ENCODE measurements at regions not wholly inside any gene's neighbourhood (a gene's known extent, or its start where the extent isn't known, plus 50 kb on each side); places are given as distances from the start of the nearest gene placed in this dataset.

GRCh38 chr5:175357995-175358394 lies 86.0 kb downstream of the DRD1 start:
- no peak for TF ChIP-seq CTCF (IDR thresholded peaks at IDR 0.05; ENCODE audit: insufficient read depth in 1 of 2, low read depth in 1 of 2, low read length in 1 of 2, severe bottlenecking in 1 of 2, unreplicated experiment in 1 of 2)
- no peak overlapping the region for H3K4me3 ChIP-seq (ENCODE audit: low read depth, low read length)
- DNase-seq = no peak
- H3K27me3 Mint-ChIP-seq (ENCODE audit: insufficient read depth, unreplicated experiment) = no peaks in the 10 kb centered on the region
- ChIA-PET CTCF (no interaction called here), POLR2A (no interaction called here)
- H3K27ac Mint-ChIP-seq (ENCODE audit: unreplicated experiment) = no peak overlapping the region
- H3K4me1 Mint-ChIP-seq (ENCODE audit: low read depth, unreplicated experiment) = peaks cover 7% of the 10 kb centered on the region
- no peak overlapping the region for H3K4me3 Mint-ChIP-seq (ENCODE audit: unreplicated experiment)
- no peaks in the 10 kb centered on the region for H3K27me3 ChIP-seq (replicated peaks; ENCODE audit: control insufficient read depth, insufficient read depth, low read length)
- no peaks in the 10 kb centered on the region for H3K36me3 Mint-ChIP-seq (ENCODE audit: insufficient read depth, unreplicated experiment)
- BruUV-seq (replicated peaks) = no TSS peak
- intact Hi-C loops (cut with micrococcal nuclease; ENCODE audit: unreplicated experiment) = no loop called here
- no peaks in the 10 kb centered on the region for H3K36me3 ChIP-seq (ENCODE audit: control insufficient read depth, insufficient read depth, low read length)
- no peaks in the 10 kb centered on the region for H3K9me3 ChIP-seq
- H3K9me3 Mint-ChIP-seq (ENCODE audit: unreplicated experiment) = no peaks in the 10 kb centered on the region
- H3K4me1 ChIP-seq = peaks cover 7% of the 10 kb centered on the region; the same call in 1 of the 2 replicates

GRCh38 chr5:175356428-175356827 lies 87.6 kb downstream of the DRD1 start:
- intact Hi-C loops (cut with micrococcal nuclease; ENCODE audit: unreplicated experiment) = no loop called here
- Mint-ChIP-seq H3K27ac (ENCODE audit: unreplicated experiment) (peak overlapping the region; percentile 3), H3K9me3 (ENCODE audit: unreplicated experiment) (no peaks in the 10 kb centered on the region), H3K4me1 (ENCODE audit: low read depth, unreplicated experiment) (peaks cover 7% of the 10 kb centered on the region), H3K27me3 (ENCODE audit: insufficient read depth, unreplicated experiment) (no peaks in the 10 kb centered on the region), H3K36me3 (ENCODE audit: insufficient read depth, unreplicated experiment) (no peaks in the 10 kb centered on the region), H3K4me3 (ENCODE audit: unreplicated experiment) (no peak overlapping the region)
- no TSS peak for BruUV-seq (replicated peaks)
- POLR2A ChIA-PET = no interaction called here
- CTCF ChIA-PET = no interaction called here
- DNase-seq = no peak
- H3K36me3 ChIP-seq (ENCODE audit: control insufficient read depth, insufficient read depth, low read length) = no peaks in the 10 kb centered on the region
- no peaks in the 10 kb centered on the region for H3K9me3 ChIP-seq
- H3K4me3 ChIP-seq (ENCODE audit: low read depth, low read length) = no peak overlapping the region
- peaks cover 7% of the 10 kb centered on the region; the same call in 1 of the 2 replicates for H3K4me1 ChIP-seq
- no peaks in the 10 kb centered on the region for H3K27me3 ChIP-seq (replicated peaks; ENCODE audit: control insufficient read depth, insufficient read depth, low read length)
- TF ChIP-seq CTCF (IDR thresholded peaks at IDR 0.05; ENCODE audit: insufficient read depth in 1 of 2, low read depth in 1 of 2, low read length in 1 of 2, severe bottlenecking in 1 of 2, unreplicated experiment in 1 of 2) = no peak

- POLR2A ChIA-PET = no interaction called here
- no peaks in the 10 kb centered on the region for H3K9me3 ChIP-seq
- H3K4me1 ChIP-seq = peaks cover 7% of the 10 kb centered on the region; the same call in 1 of the 2 replicates
- CTCF ChIA-PET = no interaction called here
- Mint-ChIP-seq H3K36me3 (ENCODE audit: insufficient read depth, unreplicated experiment) (no peaks in the 10 kb centered on the region), H3K27ac (ENCODE audit: unreplicated experiment) (no peak overlapping the region), H3K4me3 (ENCODE audit: unreplicated experiment) (no peak overlapping the region), H3K4me1 (ENCODE audit: low read depth, unreplicated experiment) (peaks cover 7% of the 10 kb centered on the region), H3K27me3 (ENCODE audit: insufficient read depth, unreplicated experiment) (no peaks in the 10 kb centered on the region), H3K9me3 (ENCODE audit: unreplicated experiment) (no peaks in the 10 kb centered on the region)
- DNase-seq = no peak
- no TSS peak for BruUV-seq (replicated peaks)
- H3K27me3 ChIP-seq (replicated peaks; ENCODE audit: control insufficient read depth, insufficient read depth, low read length) = no peaks in the 10 kb centered on the region
- H3K4me3 ChIP-seq (ENCODE audit: low read depth, low read length) = no peak overlapping the region
- intact Hi-C loops (cut with micrococcal nuclease; ENCODE audit: unreplicated experiment) = no loop called here
- no peak for TF ChIP-seq CTCF (IDR thresholded peaks at IDR 0.05; ENCODE audit: insufficient read depth in 1 of 2, low read depth in 1 of 2, low read length in 1 of 2, severe bottlenecking in 1 of 2, unreplicated experiment in 1 of 2)
- no peaks in the 10 kb centered on the region for H3K36me3 ChIP-seq (ENCODE audit: control insufficient read depth, insufficient read depth, low read length)
Observed at GRCh38 chr5:175354964-175355363, 89.0 kb downstream of the DRD1 start.
